Endothelial cell of umbilical vein (primary cell): ENCODE measurements at regions not wholly inside any gene's neighbourhood (a gene's known extent, or its start where the extent isn't known, plus 50 kb on each side); places are given as distances from the start of the nearest gene placed in this dataset.

Experiments used
- BruUV-seq: library from RNA; stranded (reverse); fragments of 400-500 nt; replicated peaks from 2 replicates; lab custom pipeline; 2021; lab: Mats Ljungman, UMichigan
- CTCF ChIA-PET: fragments of 300-600, 350-600 bp; sonication (Branson Sonifier 250); formaldehyde crosslinking; loops from one replicate; lab custom pipeline; 2021; ENCODE audit warnings: antibody characterized with exemption, inconsistent platforms; lab: Charles Lee
- POLR2A ChIA-PET: fragments of 300-600, 350-600 bp; sonication (Branson Sonifier 250); formaldehyde crosslinking; loops from one replicate; lab custom pipeline; 2021; ENCODE audit warnings: antibody characterized with exemption, inconsistent platforms; lab: Charles Lee
- DNase-seq: peaks from one replicate; pipeline ENCODE4 v3.0.0-alpha.2; 2011; ENCODE audit warnings: low read depth, low spot score
- FAIRE-seq: peaks from 2 replicates; lab custom pipeline; 2011; peaks lifted over from hg19 to GRCh38; lab: Jason Lieb, UNC
- H2AFZ ChIP-seq: 2 replicates; pipeline ENCODE4 v1.6.0; 2012; ENCODE audit warnings: low read depth, low read length, control low read depth, inconsistent platforms
- H3K27ac ChIP-seq: 2 replicates; pipeline ENCODE4 v1.5.1; 2011; ENCODE audit warnings: low read depth, mild to moderate bottlenecking, control low read depth, low read length, moderate library complexity; ENCODE audit not compliant: insufficient read depth
- H3K27me3 ChIP-seq, 2 experiments: 2 replicates each; pipeline versions ENCODE4 v1.6.0 to v1.6.1; 2011; ENCODE audit warnings: low read length in 2 of 2, mixed read lengths in 1 of 2; ENCODE audit not compliant: control insufficient read depth in 2 of 2, insufficient read depth in 2 of 2
- H3K36me3 ChIP-seq, 2 experiments: 2 replicates in 1 of 2; 3 replicates in 1 of 2; pipeline ENCODE4 v1.5.1; 2011; ENCODE audit warnings: low read length in 2 of 2, mild to moderate bottlenecking in 1 of 2, moderate library complexity in 1 of 2; ENCODE audit not compliant: control insufficient read depth in 2 of 2, insufficient read depth in 2 of 2; ENCODE audit errors: extremely low read depth in 1 of 2
- H3K4me1 ChIP-seq: 3 replicates; pipeline ENCODE4 v1.5.1; 2011; ENCODE audit warnings: mild to moderate bottlenecking, low read length; ENCODE audit not compliant: control insufficient read depth, insufficient read depth; ENCODE audit errors: extremely low read depth
- H3K4me2 ChIP-seq: 2 replicates; pipeline ENCODE4 v1.6.1; 2011; ENCODE audit warnings: low read length, control low read depth, mixed read lengths; ENCODE audit not compliant: insufficient read depth
- H3K4me3 ChIP-seq, 3 experiments: fragments of 200-600 bp in 1 of 3; sonication (generic), shearing (Covaris generic) in 1 of 3; replicated peaks in 1 of 3; 2 replicates each; pipeline ENCODE4 v1.5.1; 2011 to 2016; ENCODE audit warnings: control low read depth in 3 of 3, low read length in 3 of 3, mild to moderate bottlenecking in 2 of 3, inconsistent platforms in 1 of 3, low read depth in 1 of 3, moderate library complexity in 1 of 3; ENCODE audit not compliant: insufficient read depth in 1 of 3
- H3K79me2 ChIP-seq: 2 replicates; pipeline ENCODE4 v1.6.0; 2012; ENCODE audit warnings: low read length, inconsistent platforms; ENCODE audit not compliant: control insufficient read depth, insufficient read depth
- H3K9ac ChIP-seq: replicated peaks from 2 replicates; pipeline ENCODE3; 2011; ENCODE audit warnings: low read length, control low read depth; ENCODE audit not compliant: insufficient read depth; ENCODE audit errors: extremely low read depth
- H3K9me1 ChIP-seq: replicated peaks from 3 replicates; pipeline ENCODE4 v1.6.0; 2011; ENCODE audit warnings: mild to moderate bottlenecking, low read length; ENCODE audit not compliant: control insufficient read depth, insufficient read depth; ENCODE audit errors: extremely low read depth
- H3K9me3 ChIP-seq: replicated peaks from 2 replicates; pipeline ENCODE4 v1.5.1; 2012; ENCODE audit warnings: low read length, inconsistent platforms; ENCODE audit not compliant: control insufficient read depth, insufficient read depth
- H4K20me1 ChIP-seq: replicated peaks from 2 replicates; pipeline ENCODE3; 2011; ENCODE audit warnings: mild to moderate bottlenecking, low read length; ENCODE audit not compliant: control insufficient read depth, insufficient read depth; ENCODE audit errors: extremely low read depth
- CTCF ChIP-seq, 2 donors: IDR thresholded peaks; 1 replicate in 1 of 2; 2 replicates in 1 of 2; pipeline ENCODE4 v1.5.1; 2011; ENCODE audit warnings: low read length in 2 of 2, mild to moderate bottlenecking in 2 of 2, moderate library complexity in 2 of 2, control low read depth in 1 of 2, inconsistent platforms in 1 of 2, low read depth in 1 of 2; ENCODE audit not compliant: insufficient read depth in 1 of 2; ENCODE audit errors: extremely low read depth in 1 of 2
- EZH2 ChIP-seq: IDR thresholded peaks from 2 replicates; pipeline ENCODE4 v1.6.1; 2012; ENCODE audit warnings: borderline replicate concordance, low read depth, mild to moderate bottlenecking, moderate library complexity, low read length, inconsistent platforms; ENCODE audit not compliant: severe bottlenecking
- FOS ChIP-seq: IDR thresholded peaks from 2 replicates; pipeline ENCODE4 v1.6.1; 2011; ENCODE audit warnings: mild to moderate bottlenecking, low read length, moderate library complexity, borderline replicate concordance; ENCODE audit not compliant: insufficient read depth
- GATA2 ChIP-seq: IDR thresholded peaks from 2 replicates; pipeline ENCODE4 v1.7.0; 2011; ENCODE audit warnings: low read depth, mild to moderate bottlenecking, moderate library complexity, mixed read lengths, low read length; ENCODE audit not compliant: insufficient read length, insufficient read depth
- JUN ChIP-seq: IDR thresholded peaks from 2 replicates; pipeline ENCODE4 v1.6.1; 2011; ENCODE audit warnings: borderline replicate concordance, low read depth; ENCODE audit not compliant: insufficient read length, insufficient read depth
- MAX ChIP-seq: IDR thresholded peaks from 2 replicates; pipeline ENCODE4 v1.6.1; 2011; ENCODE audit not compliant: insufficient read depth, insufficient read length
- MYC ChIP-seq: IDR thresholded peaks from one replicate; pipeline ENCODE4 v1.6.1; 2011; ENCODE audit warnings: mild to moderate bottlenecking, low read depth, low read length
- POLR2A ChIP-seq: IDR thresholded peaks from 2 replicates; pipeline ENCODE4 v1.6.1; 2012; ENCODE audit warnings: low read depth, mild to moderate bottlenecking, control low read depth, low read length
- POLR2AphosphoS5 ChIP-seq: IDR thresholded peaks from 2 replicates; pipeline ENCODE4 v1.6.1; 2012; ENCODE audit warnings: low read depth, mild to moderate bottlenecking, control low read depth, low read length, moderate library complexity; ENCODE audit not compliant: insufficient read depth
- dilution Hi-C: fragments of 300-500 bp; cut with MboI; formaldehyde crosslinking; loops from one replicate; pipeline ENCODE4 v1.15.0; 2019; ENCODE audit warnings: low sequenced_read_pairs; ENCODE audit not compliant: extremely low pct_ligation_motif_present
- intact Hi-C: fragments of 100-400 bp; cut with micrococcal nuclease; formaldehyde crosslinking; loops from one replicate; pipeline ENCODE4 v1.10.0; 2022

- dilution Hi-C loops: no loop called here
- no peak overlapping the region for H3K9ac ChIP-seq
- no peak overlapping the region for H3K27ac ChIP-seq
- H4K20me1 ChIP-seq: no peaks in the 10 kb centered on the region
- H3K9me1 ChIP-seq: no peaks in the 10 kb centered on the region
- DNase-seq (no peak), FAIRE-seq (no peak)
- H3K4me1 ChIP-seq: no peaks in the 10 kb centered on the region
- ChIA-PET CTCF (interaction anchor here (1.2 to 3.1 kb wide), 2 partner anchors 9 to 12 kb away, joined by 4 to 12 read pairs; no protein-coding TSS in a partner anchor), POLR2A (no interaction called here)
- no peak overlapping the region for H3K4me2 ChIP-seq
- intact Hi-C loops: no loop called here
- no peaks in the 10 kb centered on the region for H3K36me3 ChIP-seq
- no peaks in the 10 kb centered on the region for H3K79me2 ChIP-seq
- no peaks in the 10 kb centered on the region for H3K27me3 ChIP-seq
- peak overlapping the region; percentile 81 for H2AFZ ChIP-seq
- no TSS peak for BruUV-seq
- H3K4me3 ChIP-seq: no peak overlapping the region
- TF ChIP-seq MYC (no peak), POLR2A (no peak), POLR2AphosphoS5 (no peak), MAX (no peak), CTCF (IDR thresholded peaks at IDR 0.05; ENCODE audit: extremely low read depth in 1 of 2, insufficient read depth in 1 of 2, low read depth in 1 of 2, low read length in 2 of 2) (no peak), EZH2 (no peak), JUN (no peak), GATA2 (no peak), FOS (no peak)
- H3K9me3 ChIP-seq: no peaks in the 10 kb centered on the region
Measured at GRCh38 chr18:71079606-71080005, 790.8 kb downstream of the SOCS6 start.
